ENCODE measurements at regions not wholly inside any gene's neighbourhood (a gene's known extent, or its start where the extent isn't known, plus 50 kb on each side); places are given as distances from the start of the nearest gene placed in this dataset.
"Not testable (repeated sequence)": the region's sequence is repeated elsewhere in the genome, so short reads cannot be mapped to it uniquely, and the experiment has no call there.

DNA sequence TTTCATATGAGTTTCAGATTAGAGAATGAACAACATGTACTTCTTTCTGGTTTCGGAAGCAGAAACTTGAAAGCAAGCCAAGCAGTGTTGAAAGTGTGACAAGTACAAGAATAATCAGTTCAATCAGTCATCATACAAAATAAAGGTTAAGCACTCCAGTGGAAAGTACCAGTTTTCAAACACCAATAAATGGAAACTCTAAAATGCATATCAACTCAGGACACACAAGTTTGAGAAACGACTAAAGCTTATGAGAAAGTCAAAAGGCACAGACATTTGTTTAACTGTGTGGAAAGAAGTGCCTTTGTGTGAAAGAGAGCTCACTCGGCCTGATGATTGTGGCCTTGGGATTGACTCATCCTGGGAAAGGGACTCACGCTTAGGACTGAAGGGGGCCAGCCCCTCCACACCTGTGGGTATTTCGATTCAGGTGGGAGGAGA is 60.6 kb upstream of the AKR1C1 start:
- H3K36me3 ChIP-seq (ENCODE audit: control insufficient read depth in 2 of 2, insufficient read depth in 2 of 2, low read length in 2 of 2), result no peaks in the 10 kb centered on the region
- H3K4me3 ChIP-seq (ENCODE audit: low read length in 2 of 2), result peak overlapping the region in 1 of 2 donors; percentile 16
- H3K9me3 ChIP-seq (ENCODE audit: control insufficient read depth in 2 of 2, low read length in 2 of 2), result no peaks in the 10 kb centered on the region
- H3K4me1 ChIP-seq (ENCODE audit: control insufficient read depth, insufficient read depth, low read length), result no peaks in the 10 kb centered on the region
- H3K9ac ChIP-seq (ENCODE audit: low read length in 2 of 2), result no peak overlapping the region
- no peaks in the 10 kb centered on the region for H3K27me3 ChIP-seq (ENCODE audit: control insufficient read depth in 1 of 2, insufficient read depth in 2 of 2, low read length in 2 of 2)
- H3K27ac ChIP-seq (ENCODE audit: low read length), result no peak overlapping the region

DNA sequence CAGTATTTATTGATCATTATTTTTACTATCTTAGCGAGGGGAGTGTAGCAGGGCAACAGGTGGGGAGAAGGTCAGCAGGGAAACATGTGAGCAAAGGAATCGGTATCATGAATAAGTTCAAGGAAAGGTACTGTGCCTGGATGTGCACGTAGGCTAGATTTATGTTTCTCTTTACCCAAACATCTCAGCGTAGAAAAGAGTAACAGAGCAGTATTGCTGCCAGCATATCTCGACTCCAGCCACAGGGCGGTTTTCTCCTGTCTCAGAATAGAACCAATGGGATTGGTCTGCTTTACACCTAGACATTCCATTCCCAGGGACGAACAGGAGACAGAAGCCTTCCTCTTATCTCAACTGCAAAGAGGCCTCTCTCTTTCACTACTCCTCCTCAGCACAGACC is 60.1 kb upstream of the AKR1C1 start:
- H3K9me3 ChIP-seq (ENCODE audit: control insufficient read depth in 2 of 2, low read length in 2 of 2); H3K4me1 ChIP-seq (ENCODE audit: control insufficient read depth, insufficient read depth, low read length); H3K27ac ChIP-seq (ENCODE audit: low read length): not testable (repeated sequence)

DNA sequence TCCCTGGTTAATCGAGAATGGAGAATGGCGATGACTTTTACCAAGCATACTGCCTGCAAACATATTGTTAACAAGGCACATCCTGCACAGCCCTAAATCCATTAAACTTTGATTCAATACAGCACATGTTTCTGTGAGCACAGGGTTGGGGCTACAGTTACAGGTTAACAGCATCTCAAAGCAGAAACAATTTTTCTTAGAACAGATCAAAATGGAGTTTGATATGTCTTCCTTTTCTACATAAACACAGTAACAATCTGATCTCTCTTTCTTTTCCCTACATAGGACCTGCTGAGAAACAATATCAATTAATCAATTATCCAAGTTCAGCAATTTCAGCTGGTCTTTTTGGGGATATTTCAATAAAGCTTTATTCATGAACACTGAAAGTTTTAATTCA is 59.5 kb upstream of the AKR1C1 start:
- not testable (repeated sequence) for H3K27me3 ChIP-seq (ENCODE audit: control insufficient read depth in 1 of 2, insufficient read depth in 2 of 2, low read length in 2 of 2); H3K4me1 ChIP-seq (ENCODE audit: control insufficient read depth, insufficient read depth, low read length); H3K4me3 ChIP-seq (ENCODE audit: low read length in 2 of 2); H3K9me3 ChIP-seq (ENCODE audit: control insufficient read depth in 2 of 2, low read length in 2 of 2); H3K9ac ChIP-seq (ENCODE audit: low read length in 2 of 2); H3K27ac ChIP-seq (ENCODE audit: low read length); H3K36me3 ChIP-seq (ENCODE audit: control insufficient read depth in 2 of 2, insufficient read depth in 2 of 2, low read length in 2 of 2)

More for the DNA sequence above, 60.1 kb upstream of the AKR1C1 start:
- H3K36me3 ChIP-seq (ENCODE audit: control insufficient read depth in 2 of 2, insufficient read depth in 2 of 2, low read length in 2 of 2); H3K4me3 ChIP-seq (ENCODE audit: low read length in 2 of 2); H3K9ac ChIP-seq (ENCODE audit: low read length in 2 of 2); H3K27me3 ChIP-seq (ENCODE audit: control insufficient read depth in 1 of 2, insufficient read depth in 2 of 2, low read length in 2 of 2): not testable (repeated sequence)

DNA sequence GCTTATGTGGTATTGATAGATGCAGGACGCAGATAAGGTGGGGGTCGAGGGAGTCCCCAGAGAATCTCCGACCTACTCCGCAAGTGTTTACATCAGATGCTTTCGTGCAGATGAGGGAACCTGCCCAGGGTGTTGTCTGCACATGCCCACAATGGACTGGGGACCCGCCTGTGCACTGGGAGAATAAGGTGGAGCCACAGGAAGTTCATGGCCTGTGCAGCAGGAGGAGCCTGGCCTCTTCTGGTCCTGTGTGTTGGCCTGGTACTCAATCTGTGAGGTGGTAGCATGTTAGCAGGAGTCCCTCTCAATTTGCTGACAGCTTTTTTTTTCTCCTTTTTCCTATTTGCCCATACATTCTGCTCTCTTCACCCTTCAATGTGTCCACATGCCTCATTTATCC is 54.1 kb upstream of the AKR1C1 start:
- Histone ChIP-seq H3K9me3 (ENCODE audit: control insufficient read depth in 2 of 2, low read length in 2 of 2) (no peaks in the 10 kb centered on the region), H3K27me3 (ENCODE audit: control insufficient read depth in 1 of 2, insufficient read depth in 2 of 2, low read length in 2 of 2) (no peaks in the 10 kb centered on the region), H3K9ac (ENCODE audit: low read length in 2 of 2) (no peak overlapping the region), H3K4me1 (ENCODE audit: control insufficient read depth, insufficient read depth, low read length) (no peaks in the 10 kb centered on the region), H3K27ac (ENCODE audit: low read length) (no peak overlapping the region), H3K36me3 (ENCODE audit: control insufficient read depth in 2 of 2, insufficient read depth in 2 of 2, low read length in 2 of 2) (no peaks in the 10 kb centered on the region), H3K4me3 (ENCODE audit: low read length in 2 of 2) (no peak overlapping the region)
